Kidney capillary endothelial cell (primary cell): ENCODE measurements at regions not wholly inside any gene's neighbourhood (a gene's known extent, or its start where the extent isn't known, plus 50 kb on each side); places are given as distances from the start of the nearest gene placed in this dataset.
"Not testable (repeated sequence)": the region's sequence is repeated elsewhere in the genome, so short reads cannot be mapped to it uniquely, and the experiment has no call there.

Source experiments
- DNase-seq: peaks from one replicate; pipeline ENCODE4 v3.0.0-alpha.2; 2018; ENCODE audit warnings: low spot score

DNA sequence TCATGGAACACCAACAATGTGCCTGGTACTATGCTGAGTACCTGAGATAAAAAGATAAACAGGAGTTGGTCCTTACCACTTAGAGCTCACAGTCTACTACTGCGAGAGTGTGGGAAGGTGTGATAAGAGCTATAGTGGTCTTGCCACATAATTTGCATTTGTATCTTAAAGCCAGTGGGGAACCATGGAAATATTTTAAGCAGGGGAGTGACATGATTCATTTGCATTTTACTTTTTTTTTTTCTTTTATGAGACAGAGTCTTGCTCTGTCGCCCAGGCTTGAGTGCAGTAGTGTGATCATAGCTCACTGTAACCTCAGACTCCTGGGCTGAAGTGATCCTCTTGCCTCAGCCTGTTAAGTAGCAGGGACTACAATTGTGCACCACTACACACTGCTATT lies 54.2 kb upstream of the FAM72C start:
- not testable (repeated sequence) for DNase-seq

DNA sequence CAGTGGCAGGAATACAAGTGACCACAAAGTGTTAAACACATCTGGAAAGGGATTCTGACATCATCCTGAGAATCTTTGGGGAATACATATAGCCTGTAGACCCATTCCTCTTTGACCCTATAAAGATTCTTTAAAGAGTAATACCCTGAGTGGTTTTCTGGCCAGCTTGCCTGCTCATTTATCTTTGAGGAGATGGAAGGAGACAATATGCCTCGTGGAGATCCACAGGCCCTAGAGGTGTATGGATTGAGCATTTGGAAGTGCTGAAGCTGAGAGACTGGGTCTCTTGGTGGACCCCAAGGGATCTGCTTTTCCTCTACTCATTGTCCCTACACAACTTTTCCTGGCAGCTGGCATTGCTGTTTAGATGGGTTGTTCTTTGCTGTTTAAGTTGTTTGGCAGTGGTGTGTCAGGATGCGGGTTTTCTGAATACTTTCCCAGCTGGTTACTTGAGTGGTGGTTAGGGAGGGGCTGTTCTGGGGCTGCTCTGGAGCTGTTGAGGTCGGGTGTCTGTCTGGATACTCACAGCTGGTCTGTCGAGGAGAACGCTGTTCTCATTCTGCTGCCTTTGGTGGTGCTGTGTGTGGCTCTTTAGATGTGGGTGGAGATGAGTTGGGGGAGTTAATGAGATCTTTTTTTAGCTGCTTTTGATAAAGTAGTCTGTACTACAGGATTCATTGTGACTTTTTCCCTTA lies 50.1 kb upstream of the FAM72C start:
- DNase-seq, result not testable (repeated sequence)
